OCI-LY3 (cell line): ENCODE measurements at regions not wholly inside any gene's neighbourhood (a gene's known extent, or its start where the extent isn't known, plus 50 kb on each side); places are given as distances from the start of the nearest gene placed in this dataset.

Source experiments
- CTCF ChIP-seq: fragments of 200-600, 300-600 bp; sonication (generic); IDR thresholded peaks from 2 replicates; pipeline ENCODE4 v1.5.1; 2014; ENCODE audit warnings: antibody characterized with exemption, low read length, low read depth
- EZH2phosphoT487 ChIP-seq: fragments of 200-600 bp; shearing (Covaris generic); IDR thresholded peaks from 2 replicates; pipeline ENCODE4 v1.6.1; 2018; ENCODE audit warnings: antibody characterized with exemption, mixed run types, low read depth

GRCh38 chr21:35405981-35406380, 356.9 kb upstream of the RUNX1 start:
- TF ChIP-seq CTCF (no peak), EZH2phosphoT487 (no peak)
